GM18520 (cell line): ENCODE measurements at regions not wholly inside any gene's neighbourhood (a gene's known extent, or its start where the extent isn't known, plus 50 kb on each side); places are given as distances from the start of the nearest gene placed in this dataset.

ENCODE experiments used
- ATAC-seq: cut with Tn5 transposase; IDR thresholded peaks from one replicate; pipeline ENCODE4 v1.9.1; 2021; ENCODE audit not compliant: unreplicated experiment

DNA sequence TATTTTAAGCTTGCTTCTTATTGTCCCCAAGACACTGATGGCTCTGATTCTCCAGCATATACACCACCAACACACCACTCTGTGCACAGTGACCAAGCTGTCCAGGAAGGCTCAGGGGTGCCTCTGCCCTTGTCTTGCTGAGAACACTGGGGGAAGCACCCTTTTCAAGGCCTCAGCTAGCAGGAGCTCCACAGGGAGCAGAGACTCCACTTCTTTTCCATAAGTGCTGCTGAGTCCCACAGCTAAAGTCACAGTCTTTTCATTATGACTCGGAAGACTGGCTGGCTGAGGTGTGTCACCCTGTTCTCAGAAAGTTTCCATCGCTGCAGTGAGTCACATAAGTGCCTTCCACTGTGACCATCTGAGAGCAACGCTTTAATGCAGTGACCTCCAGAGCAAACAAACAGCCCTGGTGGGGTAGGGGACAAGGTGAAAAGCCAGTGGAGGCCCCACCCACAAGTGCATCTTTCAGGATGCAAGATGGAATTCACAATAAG is 226.9 kb upstream of the CHRNA7 start:
- ATAC-seq: no peak

GRCh38 chr15:31805090-31805662 is 225.1 kb upstream of the CHRNA7 start:
- ATAC-seq: no peak

GRCh38 chr15:31806106-31806505 is 224.2 kb upstream of the CHRNA7 start:
- ATAC-seq: no peak

GRCh38 chr15:31811641-31812040 is 218.7 kb upstream of the CHRNA7 start:
- ATAC-seq: no peak

DNA sequence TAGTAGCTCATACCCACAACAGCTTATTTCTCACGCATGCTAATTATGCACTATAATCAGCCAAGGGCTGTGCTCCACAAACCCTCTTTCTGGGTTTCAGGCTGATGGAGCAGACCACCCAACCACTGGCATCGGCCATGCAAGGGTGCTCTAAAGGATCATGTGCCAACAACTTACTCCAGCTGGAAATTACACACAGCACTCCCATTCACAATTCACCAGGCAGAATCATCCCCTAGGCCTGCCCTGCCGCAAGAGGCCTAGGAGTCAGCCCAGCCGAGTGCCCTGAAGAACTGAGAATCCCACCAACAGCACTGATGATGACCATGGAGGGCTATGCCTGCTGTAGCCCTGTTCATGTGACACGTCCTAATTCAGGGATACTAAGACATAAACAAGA is 216.2 kb upstream of the CHRNA7 start:
- no peak for ATAC-seq

DNA sequence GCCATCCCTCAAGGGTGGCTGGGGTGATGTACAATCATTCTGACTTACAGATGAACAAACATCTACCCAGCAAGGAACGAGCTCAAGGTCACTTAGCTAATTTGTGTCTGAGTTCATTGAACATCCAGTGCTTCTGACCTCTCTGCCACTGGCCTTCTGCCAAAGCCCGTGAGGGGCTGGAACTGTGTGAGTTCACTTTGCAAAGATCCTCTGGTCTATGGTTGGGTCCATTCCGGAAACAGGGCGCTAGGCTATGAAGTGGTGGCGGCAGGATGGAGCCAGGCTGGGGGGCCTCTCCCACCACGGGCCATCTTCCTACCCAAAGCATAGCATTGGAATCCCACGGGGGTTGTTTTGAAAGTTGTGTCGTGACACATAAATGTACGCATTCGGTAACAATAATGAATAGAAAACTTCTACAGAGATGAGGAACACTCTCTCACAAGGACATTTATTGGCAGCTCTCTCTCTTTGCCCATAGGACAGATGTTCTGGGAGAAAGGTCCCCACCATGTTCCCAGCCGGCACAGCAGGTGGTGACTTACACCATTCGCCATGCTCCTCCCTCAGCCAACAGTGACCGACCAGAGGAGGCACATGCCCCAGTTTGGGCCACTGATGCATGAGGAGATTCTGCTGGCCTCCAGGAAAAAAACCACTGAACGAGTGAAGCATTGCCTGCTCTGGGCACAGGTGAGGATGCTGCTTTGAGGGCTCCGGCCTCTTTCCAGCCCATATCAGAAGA is 214.7 kb upstream of the CHRNA7 start:
- ATAC-seq: no peak

GRCh38 chr15:31822463-31822862 is 207.9 kb upstream of the CHRNA7 start:
- ATAC-seq: no peak

- no peak for ATAC-seq
Measured at GRCh38 chr15:31824024-31824423, 206.3 kb upstream of the CHRNA7 start.

DNA sequence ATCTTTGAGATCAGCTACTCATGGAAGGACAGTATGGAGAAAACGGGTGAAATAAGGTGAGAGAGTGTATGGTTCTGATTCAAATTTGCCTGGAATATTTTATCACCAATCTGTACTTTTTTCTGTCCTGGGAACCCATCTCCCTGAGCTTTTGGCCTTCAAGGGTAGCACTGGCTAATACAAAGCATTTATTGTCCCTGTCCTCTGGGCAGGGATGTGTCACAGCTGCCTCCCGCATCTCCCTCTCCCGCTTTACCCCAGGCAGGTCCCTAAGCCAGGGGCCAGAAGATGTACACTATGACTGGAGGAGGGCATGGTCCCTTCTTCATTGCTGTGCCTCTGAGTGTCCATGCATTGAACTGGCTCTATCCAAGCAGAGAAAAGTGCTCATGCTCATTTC is 201.7 kb upstream of the CHRNA7 start:
- ATAC-seq: no peak

DNA sequence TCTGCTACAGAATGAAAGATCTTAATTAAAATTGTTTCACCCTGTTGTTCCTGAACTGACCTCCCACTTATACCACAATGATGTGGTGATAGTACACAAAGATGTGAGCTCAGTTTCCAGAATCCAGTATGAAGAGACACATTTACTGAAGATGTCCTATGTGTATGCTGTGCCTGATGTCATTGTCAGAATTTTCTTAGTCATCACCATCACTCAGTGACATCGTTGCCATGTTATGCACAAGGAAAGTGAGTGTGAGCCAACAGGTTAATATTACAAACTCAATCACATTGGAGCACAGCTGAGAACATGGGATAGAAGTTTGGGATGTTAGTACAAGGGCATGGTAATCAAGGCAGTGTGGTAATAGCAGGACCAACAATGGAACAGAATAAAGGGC is 199.7 kb upstream of the CHRNA7 start:
- ATAC-seq: no peak

DNA sequence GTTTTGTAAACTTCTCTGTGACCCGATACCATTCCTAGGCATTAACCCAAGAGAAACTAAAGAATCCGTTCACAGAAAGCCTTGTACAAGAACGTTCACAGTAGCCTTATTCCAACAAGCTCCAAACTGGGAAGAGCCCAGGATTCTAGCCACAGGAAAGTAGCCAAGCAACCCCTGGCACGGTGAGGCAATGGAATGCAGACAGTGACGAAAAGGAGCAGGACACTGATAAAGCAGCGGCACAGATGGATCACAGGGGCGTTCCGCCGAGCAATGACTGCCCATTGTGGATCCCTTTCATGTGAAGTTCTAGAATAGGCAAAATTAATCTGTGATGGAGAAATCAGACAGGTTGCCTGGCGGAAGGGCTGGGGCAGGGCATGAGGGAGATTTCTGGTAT is 198.7 kb upstream of the CHRNA7 start:
- ATAC-seq: no peak

DNA sequence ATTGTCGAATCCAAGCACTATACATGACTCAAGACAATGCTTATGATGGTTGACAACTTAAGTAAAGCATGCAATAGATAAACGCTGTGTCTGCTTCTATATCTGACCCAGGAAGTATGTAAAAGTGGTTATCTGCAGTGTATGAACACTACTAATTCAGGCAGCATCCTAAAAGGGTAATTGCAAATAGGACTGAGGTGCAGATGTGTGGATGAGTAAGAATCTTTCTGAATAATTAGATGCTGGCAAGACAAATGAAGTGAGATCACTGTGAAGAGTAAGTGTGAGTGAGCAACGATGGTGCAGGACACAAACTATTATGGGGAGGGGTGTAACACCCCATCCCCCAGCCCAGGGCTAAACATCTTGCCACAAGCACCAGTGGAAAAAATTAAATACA is 195.7 kb upstream of the CHRNA7 start:
- no peak for ATAC-seq

DNA sequence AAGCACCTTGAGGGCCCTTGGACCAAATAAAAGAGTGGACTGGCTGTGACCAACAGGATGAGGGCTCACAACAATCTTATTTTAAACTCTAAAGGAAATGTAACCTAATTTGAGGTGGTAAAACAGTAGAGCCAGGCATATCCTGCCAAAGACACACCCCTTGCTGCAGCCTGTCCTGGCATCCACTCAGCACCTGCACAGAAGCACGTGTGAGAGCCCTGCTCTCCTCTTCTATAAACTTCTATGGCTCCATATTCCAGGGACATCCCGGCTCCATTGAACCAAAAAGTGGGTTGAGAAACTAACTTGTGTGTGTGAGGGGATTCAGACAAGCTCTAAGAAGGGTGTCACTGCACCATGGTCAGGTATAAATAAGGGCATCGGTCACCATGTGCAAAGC is 190.9 kb upstream of the CHRNA7 start:
- no peak for ATAC-seq

DNA sequence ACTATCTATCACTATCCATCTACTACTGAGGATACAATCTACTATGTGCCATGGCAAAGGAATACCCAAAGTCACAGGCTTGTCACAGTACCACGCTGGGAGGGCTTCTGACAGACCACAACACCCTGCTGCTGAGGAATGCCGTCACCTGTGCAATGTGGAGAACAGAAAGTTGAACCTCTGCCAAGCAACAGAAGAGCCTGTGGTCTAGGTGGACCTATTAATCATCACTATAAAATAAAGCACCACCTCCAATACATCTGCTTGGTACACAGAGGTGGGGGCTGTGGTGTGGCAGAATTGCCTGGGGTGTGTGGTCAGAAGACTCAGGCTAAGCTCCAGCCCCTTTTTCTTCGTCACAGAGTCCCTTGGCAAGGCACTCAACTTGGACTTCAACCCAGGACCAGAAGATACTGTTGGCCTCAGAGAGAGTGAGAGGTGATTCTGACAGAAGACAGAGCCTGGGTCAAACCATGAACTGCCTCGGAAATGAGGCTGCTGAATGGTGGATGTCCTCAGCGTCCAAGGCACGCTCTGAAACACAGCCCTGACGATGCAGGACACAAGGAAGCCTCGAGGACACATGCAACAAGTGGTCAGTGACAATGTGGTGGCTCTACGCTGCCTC is 189.4 kb upstream of the CHRNA7 start:
- no peak for ATAC-seq

GRCh38 chr15:31842532-31843195 is 187.7 kb upstream of the CHRNA7 start:
- no peak for ATAC-seq

DNA sequence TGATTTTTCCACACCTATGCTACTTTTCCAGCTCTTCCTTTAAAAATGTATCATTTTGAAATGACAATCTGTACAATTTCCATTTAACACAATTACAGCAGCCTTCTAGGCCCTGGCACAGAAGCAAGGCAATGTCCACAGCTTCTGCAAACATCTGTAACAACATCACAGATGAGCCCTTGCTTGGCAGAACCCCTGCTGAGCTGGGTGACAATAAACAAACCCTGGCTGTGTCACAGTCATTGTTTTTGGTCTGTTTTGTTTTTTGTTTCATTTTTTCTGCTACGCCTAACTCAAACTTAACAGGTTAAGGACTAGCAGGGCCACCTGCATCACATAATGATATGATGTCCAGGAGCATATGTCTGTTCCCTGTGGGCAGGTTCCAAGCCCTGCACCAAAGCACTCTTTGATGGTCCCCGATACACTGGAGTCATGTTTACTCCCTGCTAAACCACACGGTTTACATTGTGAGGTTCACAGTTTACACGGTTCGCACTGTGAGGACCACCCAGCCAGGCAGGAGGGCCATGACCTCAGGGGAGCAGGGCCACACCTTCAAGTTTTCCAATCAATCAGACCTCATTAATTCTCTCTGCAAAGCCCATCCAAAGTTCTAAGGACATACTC is 186.8 kb upstream of the CHRNA7 start:
- no peak for ATAC-seq

DNA sequence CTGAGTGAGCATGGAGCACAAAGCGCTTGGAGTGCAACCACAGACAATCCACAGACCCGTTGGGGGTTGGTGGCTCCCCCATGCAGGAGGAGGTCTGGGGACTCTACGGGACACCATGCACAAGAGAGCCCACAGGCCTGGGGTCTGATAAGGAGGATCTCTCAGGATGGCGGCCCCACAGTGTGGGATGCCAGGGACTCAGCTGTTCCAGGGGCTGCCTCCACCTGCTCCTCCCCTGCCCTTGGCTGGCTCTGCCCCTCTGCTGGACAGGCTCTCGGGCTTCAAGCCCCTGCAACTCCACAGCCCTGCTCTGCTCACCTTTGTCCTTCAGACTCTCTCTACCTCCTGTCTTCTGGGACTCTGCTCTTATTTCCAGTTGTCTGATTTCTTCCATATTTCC is 184.5 kb upstream of the CHRNA7 start:
- no peak for ATAC-seq

- no peak for ATAC-seq
Measured at GRCh38 chr15:31847961-31848360, 182.4 kb upstream of the CHRNA7 start.

DNA sequence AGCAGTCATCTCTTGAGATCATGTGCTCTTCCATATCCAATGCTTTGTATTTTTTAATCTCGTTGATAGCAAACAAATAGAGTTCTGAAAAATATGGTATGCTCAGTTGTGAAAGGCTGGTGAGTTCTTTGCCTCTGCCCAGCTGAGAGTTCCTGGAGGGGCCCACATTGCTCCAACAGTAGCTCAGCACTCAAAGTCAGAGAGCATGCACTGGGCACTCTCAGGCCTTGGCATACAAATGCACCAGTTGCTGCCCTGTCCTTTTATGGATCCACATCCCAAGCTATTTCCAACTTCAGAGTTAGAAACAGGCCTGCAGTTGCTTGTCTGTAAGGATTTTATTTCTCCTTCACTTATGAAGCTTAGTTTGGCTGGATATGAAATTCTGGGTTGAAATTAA is 181.7 kb upstream of the CHRNA7 start:
- no peak for ATAC-seq

DNA sequence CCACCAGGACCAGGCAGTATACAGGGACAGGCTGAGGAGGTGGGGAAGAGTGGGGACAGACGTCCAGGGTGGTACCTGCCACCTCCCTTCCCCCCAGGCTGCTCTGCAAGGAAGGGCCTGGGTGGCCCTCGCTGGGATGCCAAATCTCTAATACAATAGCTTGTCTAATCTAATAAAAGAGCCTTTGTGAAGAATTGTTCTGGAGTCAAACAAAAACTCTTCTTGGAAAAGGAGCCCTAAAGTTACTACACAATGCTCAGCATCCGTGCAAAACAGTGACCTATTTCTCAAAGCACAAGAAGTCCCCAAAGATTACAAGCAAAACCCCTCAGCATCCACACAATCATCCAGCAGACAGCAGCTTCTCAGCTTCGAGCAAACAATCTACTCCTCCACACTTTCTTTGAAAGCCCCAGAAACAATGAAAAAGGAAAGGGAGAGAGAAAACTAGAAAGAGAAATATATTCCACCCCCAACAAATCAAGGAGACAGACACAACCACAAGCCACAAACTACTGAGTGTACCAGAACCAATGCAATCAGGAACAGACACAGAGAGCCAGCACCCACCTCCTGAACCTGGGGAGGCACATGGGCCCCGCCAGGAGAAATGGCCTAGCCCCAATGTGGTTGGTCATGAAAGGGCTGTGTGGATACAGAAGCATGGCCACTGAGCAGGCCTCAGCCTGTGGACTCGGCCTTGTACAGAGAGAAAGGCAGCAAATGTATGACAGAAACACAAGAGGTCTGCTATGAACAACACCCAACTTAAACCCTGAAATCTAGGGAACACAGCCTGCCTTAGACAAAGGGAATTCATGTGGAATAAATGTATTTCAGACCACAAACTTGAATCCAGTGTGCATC is 177.1 kb upstream of the CHRNA7 start:
- ATAC-seq: no peak
